DND-41 (cell line): ENCODE measurements at regions not wholly inside any gene's neighbourhood (a gene's known extent, or its start where the extent isn't known, plus 50 kb on each side); places are given as distances from the start of the nearest gene placed in this dataset.

Source experiments
- ATAC-seq: fragments of 200-7000 bp; cut with Tn5 transposase; 3 replicates; pipeline ENCODE4 v1.9.1; 2021; ENCODE audit warnings: low read depth; ENCODE audit not compliant: insufficient read depth
- DNase-seq: peaks from one replicate; pipeline ENCODE4 v3.0.0-alpha.2; 2020
- H2AFZ ChIP-seq: 2 replicates; pipeline ENCODE4 v1.6.0; 2012; ENCODE audit warnings: low read depth, low read length
- H3K27ac ChIP-seq: 2 replicates; pipeline ENCODE4 v1.5.1; 2012; ENCODE audit warnings: low read length, inconsistent platforms
- H3K27me3 ChIP-seq: fragments of 200-600 bp; sonication (generic); 2 replicates; pipeline ENCODE4 v1.6.0; 2012; ENCODE audit warnings: low read length, mild to moderate bottlenecking, inconsistent platforms; ENCODE audit not compliant: insufficient read depth, poor library complexity
- H3K36me3 ChIP-seq: 2 replicates; pipeline ENCODE4 v1.5.1; 2012; ENCODE audit warnings: low read length, inconsistent platforms; ENCODE audit not compliant: insufficient read depth
- H3K4me1 ChIP-seq: 2 replicates; pipeline ENCODE4 v1.5.1; 2012; ENCODE audit warnings: mild to moderate bottlenecking, low read length; ENCODE audit not compliant: insufficient read depth
- H3K4me2 ChIP-seq: 2 replicates; pipeline ENCODE4 v1.6.0; 2012; ENCODE audit warnings: mild to moderate bottlenecking, moderate library complexity, low read length, inconsistent platforms; ENCODE audit not compliant: insufficient read depth
- H3K4me3 ChIP-seq, 2 experiments: fragments of 200-600 bp in 1 of 2; shearing (Covaris generic) in 1 of 2; 2 replicates each; pipeline ENCODE4 v1.5.1; 2012 to 2016; ENCODE audit warnings: inconsistent platforms in 2 of 2, low read length in 2 of 2, mild to moderate bottlenecking in 2 of 2, low read depth in 1 of 2, moderate library complexity in 1 of 2
- H3K79me2 ChIP-seq: 2 replicates; pipeline ENCODE4 v1.6.0; 2012; ENCODE audit warnings: low read length, inconsistent platforms; ENCODE audit not compliant: insufficient read depth
- H3K9ac ChIP-seq: 2 replicates; pipeline ENCODE4 v1.6.0; 2012; ENCODE audit warnings: low read depth, mild to moderate bottlenecking, inconsistent platforms, low read length, moderate library complexity
- H3K9me3 ChIP-seq: 2 replicates; pipeline ENCODE4 v1.5.1; 2012; ENCODE audit warnings: low read length, moderate library complexity, mild to moderate bottlenecking, inconsistent platforms; ENCODE audit not compliant: insufficient read depth, severe bottlenecking
- H4K20me1 ChIP-seq: 2 replicates; pipeline ENCODE4 v1.6.0; 2012; ENCODE audit warnings: low read length; ENCODE audit not compliant: insufficient read depth
- EZH2 ChIP-seq: IDR thresholded peaks from 3 replicates; pipeline ENCODE4 v1.6.1; 2012; ENCODE audit warnings: borderline replicate concordance, low read depth, mild to moderate bottlenecking, moderate library complexity, low read length, inconsistent platforms; ENCODE audit not compliant: severe bottlenecking
- TF ChIP-seq, protein P1 (sequence below): IDR thresholded peaks from 2 replicates; pipeline ENCODE4 v1.5.1; 2012; ENCODE audit warnings: borderline replicate concordance, low read length, moderate library complexity, mild to moderate bottlenecking; ENCODE audit not compliant: poor library complexity, severe bottlenecking; ENCODE audit errors: extremely low read depth

DNA sequence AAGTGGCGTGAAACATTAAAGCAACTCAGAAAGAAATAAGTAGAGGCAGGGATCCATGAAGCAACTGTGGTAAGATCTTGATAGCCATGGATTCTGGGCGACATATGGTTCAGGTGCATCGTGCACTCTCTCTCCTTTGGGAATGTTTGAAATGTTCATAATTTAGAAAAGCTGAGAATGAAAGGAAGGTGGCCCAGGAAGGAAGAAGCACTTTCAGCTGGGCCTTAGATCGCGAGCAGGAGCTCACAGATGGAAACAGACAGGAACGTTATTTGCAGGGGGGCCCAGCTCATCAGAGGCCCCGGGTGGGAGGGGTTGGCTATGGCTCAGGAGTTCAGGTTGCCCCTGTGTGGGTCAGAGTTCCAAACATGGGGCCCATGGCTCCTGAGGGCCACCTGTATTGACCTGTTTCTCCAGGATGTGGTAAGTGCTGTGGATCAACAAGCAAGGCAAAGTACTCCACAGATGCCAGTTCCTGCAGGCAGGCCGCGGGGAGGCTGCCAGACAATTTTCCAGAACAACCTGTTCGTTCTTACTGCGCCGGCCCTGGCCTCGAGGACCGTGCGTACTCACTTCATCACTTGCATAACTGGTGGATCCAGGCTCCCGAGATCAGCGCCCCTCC is 253.2 kb downstream of the TOMM20 start:
- no peak overlapping the region for H3K4me3 ChIP-seq
- TF ChIP-seq, protein P1, sequence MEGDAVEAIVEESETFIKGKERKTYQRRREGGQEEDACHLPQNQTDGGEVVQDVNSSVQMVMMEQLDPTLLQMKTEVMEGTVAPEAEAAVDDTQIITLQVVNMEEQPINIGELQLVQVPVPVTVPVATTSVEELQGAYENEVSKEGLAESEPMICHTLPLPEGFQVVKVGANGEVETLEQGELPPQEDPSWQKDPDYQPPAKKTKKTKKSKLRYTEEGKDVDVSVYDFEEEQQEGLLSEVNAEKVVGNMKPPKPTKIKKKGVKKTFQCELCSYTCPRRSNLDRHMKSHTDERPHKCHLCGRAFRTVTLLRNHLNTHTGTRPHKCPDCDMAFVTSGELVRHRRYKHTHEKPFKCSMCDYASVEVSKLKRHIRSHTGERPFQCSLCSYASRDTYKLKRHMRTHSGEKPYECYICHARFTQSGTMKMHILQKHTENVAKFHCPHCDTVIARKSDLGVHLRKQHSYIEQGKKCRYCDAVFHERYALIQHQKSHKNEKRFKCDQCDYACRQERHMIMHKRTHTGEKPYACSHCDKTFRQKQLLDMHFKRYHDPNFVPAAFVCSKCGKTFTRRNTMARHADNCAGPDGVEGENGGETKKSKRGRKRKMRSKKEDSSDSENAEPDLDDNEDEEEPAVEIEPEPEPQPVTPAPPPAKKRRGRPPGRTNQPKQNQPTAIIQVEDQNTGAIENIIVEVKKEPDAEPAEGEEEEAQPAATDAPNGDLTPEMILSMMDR: no peak
- TF ChIP-seq EZH2: no peak
- no peak overlapping the region for H2AFZ ChIP-seq
- H3K4me2 ChIP-seq: no peak overlapping the region
- no peaks in the 10 kb centered on the region for H3K36me3 ChIP-seq
- no peaks in the 10 kb centered on the region for H4K20me1 ChIP-seq
- H3K9ac ChIP-seq: no peak overlapping the region
- DNase-seq (no peak), ATAC-seq (no peak)
- H3K4me1 ChIP-seq: no peaks in the 10 kb centered on the region
- H3K27ac ChIP-seq: no peak overlapping the region
- no peaks in the 10 kb centered on the region for H3K27me3 ChIP-seq
- no peaks in the 10 kb centered on the region for H3K9me3 ChIP-seq
- H3K79me2 ChIP-seq: no peaks in the 10 kb centered on the region

DNA sequence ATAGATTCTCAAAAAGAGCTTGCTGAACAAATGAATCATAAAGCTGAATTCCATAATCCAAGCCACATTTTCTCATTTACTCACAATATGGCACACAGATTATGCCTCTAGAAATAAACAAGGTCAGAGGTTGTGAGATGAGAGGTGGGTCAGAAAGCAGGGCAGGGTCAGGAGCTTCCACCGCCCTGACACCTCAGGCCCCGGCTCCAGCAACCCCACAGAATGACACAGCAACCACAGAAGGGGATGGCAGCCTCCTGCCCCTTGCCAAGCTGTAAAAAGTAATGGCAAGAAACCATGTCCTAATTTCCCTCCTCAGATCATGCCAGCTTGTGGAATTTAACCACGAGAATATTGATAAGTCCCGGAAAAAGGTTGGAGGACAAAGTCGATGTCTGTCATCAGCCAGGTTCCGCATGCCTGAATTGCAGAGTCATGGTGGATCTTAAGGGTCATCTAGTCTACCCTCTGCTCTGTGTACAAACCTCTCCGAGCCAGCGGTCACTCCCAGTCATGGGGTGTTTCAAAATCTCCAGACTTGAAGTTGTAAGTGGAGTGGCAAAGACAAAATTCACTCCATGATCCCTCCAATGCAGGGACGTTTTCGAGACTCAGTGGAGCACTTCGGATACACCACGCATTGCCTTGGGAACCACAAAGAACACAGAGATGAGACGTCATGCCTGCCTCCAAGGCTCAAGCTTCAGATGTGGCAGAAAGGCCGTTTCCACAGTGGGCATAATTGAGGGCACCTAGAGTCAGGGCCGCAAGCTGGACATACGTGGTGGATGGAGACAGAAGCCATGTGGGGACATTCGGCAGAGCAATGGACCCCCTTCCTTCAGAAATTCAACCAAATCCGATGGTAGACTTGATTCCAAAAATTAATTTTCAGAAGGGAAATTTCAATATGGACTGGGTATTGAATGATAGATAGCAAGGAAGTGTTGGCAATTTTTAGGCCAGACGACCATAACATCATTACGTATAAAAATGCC is 254.0 kb downstream of the TOMM20 start:
- Histone ChIP-seq H4K20me1 (no peaks in the 10 kb centered on the region), H3K36me3 (no peaks in the 10 kb centered on the region), H2AFZ (no peak overlapping the region), H3K79me2 (no peaks in the 10 kb centered on the region), H3K9me3 (no peaks in the 10 kb centered on the region), H3K4me1 (no peaks in the 10 kb centered on the region), H3K4me3 (no peak overlapping the region), H3K4me2 (no peak overlapping the region), H3K9ac (no peak overlapping the region), H3K27ac (no peak overlapping the region), H3K27me3 (no peaks in the 10 kb centered on the region)
- ATAC-seq: no peak
- DNase-seq: no peak
- TF ChIP-seq, protein P1: no peak
- no peak for TF ChIP-seq EZH2

DNA sequence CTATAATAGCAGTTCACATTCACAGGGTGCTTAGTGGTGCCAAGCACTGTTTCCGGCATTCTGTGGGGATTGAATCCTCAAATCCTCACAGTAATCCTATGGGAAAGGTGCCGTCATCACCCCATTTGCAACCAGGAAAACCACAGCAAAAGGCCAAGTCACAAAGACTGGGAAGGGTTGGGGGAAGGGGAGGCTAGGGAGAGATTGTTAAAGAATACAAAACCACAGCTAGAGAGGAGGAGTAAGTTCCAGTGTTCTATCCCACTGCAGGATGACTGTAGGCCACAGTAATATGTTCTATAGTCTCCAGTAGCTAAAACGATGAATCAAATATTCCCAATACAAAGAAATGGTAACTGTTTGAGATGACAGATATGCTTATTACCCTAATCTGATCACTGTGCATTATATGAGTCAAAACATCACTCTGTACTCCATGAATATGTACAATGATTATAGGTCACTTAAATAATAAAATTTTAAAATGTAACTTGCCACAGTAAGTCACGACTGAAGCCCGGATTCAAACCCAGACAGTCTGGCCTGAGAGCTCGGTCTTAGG is 256.8 kb downstream of the TOMM20 start:
- no peak overlapping the region for H2AFZ ChIP-seq
- H3K9ac ChIP-seq: no peak overlapping the region
- H3K4me2 ChIP-seq: no peak overlapping the region

More for the DNA sequence above, 256.8 kb downstream of the TOMM20 start:
- H3K4me3 ChIP-seq: no peak overlapping the region
- H3K36me3 ChIP-seq: no peaks in the 10 kb centered on the region
- TF ChIP-seq EZH2: no peak
- TF ChIP-seq, protein P1: no peak
- no peaks in the 10 kb centered on the region for H3K9me3 ChIP-seq
- no peak for DNase-seq
- no peak overlapping the region for H3K27ac ChIP-seq
- no peaks in the 10 kb centered on the region for H3K4me1 ChIP-seq
- no peaks in the 10 kb centered on the region for H4K20me1 ChIP-seq
- H3K27me3 ChIP-seq: no peaks in the 10 kb centered on the region
- H3K79me2 ChIP-seq: no peaks in the 10 kb centered on the region
- no peak for ATAC-seq
